Hepatocyte (in vitro differentiated cells): ENCODE measurements at regions not wholly inside any gene's neighbourhood (a gene's known extent, or its start where the extent isn't known, plus 50 kb on each side); places are given as distances from the start of the nearest gene placed in this dataset.

Experiments used
- CTCF ChIP-seq: fragments of 200-600 bp; sonication (generic); IDR thresholded peaks from 2 replicates; pipeline ENCODE4 v1.5.1; 2016; ENCODE audit warnings: antibody characterized with exemption, mild to moderate bottlenecking; ENCODE audit not compliant: poor library complexity
- EZH2 ChIP-seq: fragments of 200-600 bp; sonication (generic); IDR thresholded peaks from 2 replicates; pipeline ENCODE4 v1.6.1; 2016; ENCODE audit warnings: antibody characterized with exemption, mild to moderate bottlenecking, borderline replicate concordance

- TF ChIP-seq CTCF: no peak
- no peak for TF ChIP-seq EZH2
Measured at GRCh38 chr7:68205826-68206225, 1209.2 kb downstream of the TYW1 start.
